ENCODE measurements at regions not wholly inside any gene's neighbourhood (a gene's known extent, or its start where the extent isn't known, plus 50 kb on each side); places are given as distances from the start of the nearest gene placed in this dataset.

GRCh38 chr6:22027040-22027725, 269.7 kb downstream of the PRL start:
- DNase-seq (ENCODE audit: low spot score): no peak

GRCh38 chr6:22028403-22029090, 268.3 kb downstream of the PRL start:
- DNase-seq (ENCODE audit: low spot score): no peak

- DNase-seq (ENCODE audit: low spot score): no peak
Observed at GRCh38 chr6:22029171-22029570, 267.7 kb downstream of the PRL start.

- DNase-seq (ENCODE audit: low spot score): no peak
Observed at GRCh38 chr6:22030730-22031619, 265.9 kb downstream of the PRL start.

GRCh38 chr6:22035690-22036089, 261.1 kb downstream of the PRL start:
- no peak for DNase-seq (ENCODE audit: low spot score)

GRCh38 chr6:22036275-22036674, 260.6 kb downstream of the PRL start:
- DNase-seq (ENCODE audit: low spot score): no peak

GRCh38 chr6:22036699-22037098, 260.1 kb downstream of the PRL start:
- no peak for DNase-seq (ENCODE audit: low spot score)

- peak; percentile 32 for DNase-seq (ENCODE audit: low spot score)
Observed at GRCh38 chr6:22041797-22042480, 254.9 kb downstream of the PRL start.

GRCh38 chr6:22042706-22043105, 254.1 kb downstream of the PRL start:
- DNase-seq (ENCODE audit: low spot score): no peak

GRCh38 chr6:22043284-22043962, 253.4 kb downstream of the PRL start:
- DNase-seq (ENCODE audit: low spot score): peak; percentile 29

- no peak for DNase-seq (ENCODE audit: low spot score)
Observed at GRCh38 chr6:22045261-22045912, 251.4 kb downstream of the PRL start.

GRCh38 chr6:22049002-22049401, 247.8 kb downstream of the PRL start:
- no peak for DNase-seq (ENCODE audit: low spot score)

- DNase-seq (ENCODE audit: low spot score): no peak
Observed at GRCh38 chr6:22053391-22053997, 243.3 kb downstream of the PRL start.

GRCh38 chr6:22056398-22056797, 240.4 kb downstream of the PRL start:
- no peak for DNase-seq (ENCODE audit: low spot score)

- no peak for DNase-seq (ENCODE audit: low spot score)
Observed at GRCh38 chr6:22057962-22058361, 238.9 kb downstream of the PRL start.

GRCh38 chr6:22059126-22059525, 237.7 kb downstream of the PRL start:
- DNase-seq (ENCODE audit: low spot score): no peak

GRCh38 chr6:22059946-22060345, 236.9 kb downstream of the PRL start:
- DNase-seq (ENCODE audit: low spot score): no peak

GRCh38 chr6:22062807-22063408, 233.9 kb downstream of the PRL start:
- DNase-seq (ENCODE audit: low spot score): no peak

- DNase-seq (ENCODE audit: low spot score): no peak
Observed at GRCh38 chr6:22064558-22064957, 232.3 kb downstream of the PRL start.

- DNase-seq (ENCODE audit: low spot score): no peak
Observed at GRCh38 chr6:22067122-22067521, 229.7 kb downstream of the PRL start.
